SK-N-MC (cell line): ENCODE measurements at regions not wholly inside any gene's neighbourhood (a gene's known extent, or its start where the extent isn't known, plus 50 kb on each side); places are given as distances from the start of the nearest gene placed in this dataset.

Experiments used
- EZH2 ChIP-seq: fragments of 200-600 bp; sonication (generic); IDR thresholded peaks from one replicate; pipeline ENCODE4 v1.6.1; 2017; ENCODE audit warnings: antibody characterized with exemption
- FOXP2 ChIP-seq: optimal IDR thresholded peaks from 2 replicates; pipeline ENCODE3; 2011; ENCODE audit warnings: mild to moderate bottlenecking, moderate library complexity; ENCODE audit not compliant: insufficient read depth; ENCODE audit errors: extremely low read length, control extremely low read depth
- POLR2AphosphoS5 ChIP-seq: IDR thresholded peaks from 2 replicates; pipeline ENCODE4 v1.6.1; 2012; ENCODE audit warnings: mild to moderate bottlenecking, low read depth, low read length, borderline replicate concordance

DNA sequence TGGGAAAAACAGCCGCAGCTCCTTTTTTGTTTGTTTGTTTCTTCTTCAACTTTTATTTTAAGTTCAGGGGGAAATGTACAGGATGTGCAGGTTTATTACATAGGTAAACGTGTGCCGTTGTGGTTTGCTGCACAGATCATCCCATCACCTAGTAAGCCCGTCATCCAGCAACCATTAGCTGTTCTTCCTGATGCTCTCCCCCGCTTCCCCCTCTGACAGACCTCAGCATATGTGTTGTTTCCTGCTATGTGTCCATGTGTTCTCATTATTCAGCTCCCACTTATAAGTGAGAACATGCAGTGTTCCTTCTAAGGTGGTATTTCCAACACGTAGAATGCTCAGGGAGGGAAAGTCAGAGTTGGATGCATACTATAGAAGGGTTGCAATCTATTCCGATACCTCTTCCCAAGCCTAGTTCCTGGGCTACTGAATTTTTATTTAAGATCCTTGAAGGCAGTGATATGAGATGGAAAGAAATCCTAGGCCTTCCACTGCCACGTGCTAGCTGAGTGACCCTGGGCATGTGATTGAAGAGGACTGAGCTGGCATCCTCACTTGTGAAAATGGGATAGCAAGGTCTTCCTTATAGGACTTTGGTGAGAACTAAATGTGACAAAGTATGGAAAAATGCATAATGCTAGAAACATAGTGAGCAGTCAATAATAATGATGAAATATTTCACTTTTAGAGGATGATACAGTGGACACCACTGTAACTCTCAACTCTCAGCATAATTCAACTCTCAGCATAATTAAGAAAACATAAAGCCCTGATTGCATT, 278.5 kb downstream of the REEP3 start:
- TF ChIP-seq POLR2AphosphoS5: no peak
- TF ChIP-seq EZH2: no peak
- no peak for TF ChIP-seq FOXP2
